Hindlimb muscle (tissue), 1 donor: ENCODE measurements at regions not wholly inside any gene's neighbourhood (a gene's known extent, or its start where the extent isn't known, plus 50 kb on each side); places are given as distances from the start of the nearest gene placed in this dataset.
"Not testable (repeated sequence)": the region's sequence is repeated elsewhere in the genome, so short reads cannot be mapped to it uniquely, and the experiment has no call there.

Experiments used
- DNase-seq: peaks from one replicate; pipeline ENCODE4 v3.0.0-alpha.2; 2013

DNA sequence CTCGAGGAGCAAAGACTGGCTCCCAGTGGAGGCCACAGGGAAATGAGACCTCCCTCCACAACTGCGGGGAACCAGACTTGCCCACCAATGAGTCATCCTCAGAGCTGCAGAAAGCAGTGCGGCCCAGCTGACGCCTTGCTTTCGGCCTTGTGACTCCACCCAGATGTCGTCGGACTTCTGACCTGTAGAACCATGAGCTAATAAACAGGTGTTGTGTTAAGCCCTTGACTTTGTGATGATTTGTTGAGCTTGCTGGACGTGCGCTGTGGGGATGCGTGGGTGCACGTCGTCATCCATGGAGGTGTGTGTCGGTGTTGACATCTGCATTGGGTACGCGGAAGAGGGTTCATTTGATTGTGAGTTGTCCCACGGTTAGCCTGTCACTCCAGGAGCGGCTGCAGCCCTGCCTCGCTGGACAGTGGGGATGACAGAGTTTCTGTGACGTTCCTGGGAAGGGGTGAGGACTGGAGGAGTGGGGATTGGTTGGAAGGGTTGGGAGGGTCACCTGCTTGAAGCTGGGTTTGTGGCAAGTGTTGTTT, 154.1 kb downstream of the SH3BP4 start:
- no peak for DNase-seq

DNA sequence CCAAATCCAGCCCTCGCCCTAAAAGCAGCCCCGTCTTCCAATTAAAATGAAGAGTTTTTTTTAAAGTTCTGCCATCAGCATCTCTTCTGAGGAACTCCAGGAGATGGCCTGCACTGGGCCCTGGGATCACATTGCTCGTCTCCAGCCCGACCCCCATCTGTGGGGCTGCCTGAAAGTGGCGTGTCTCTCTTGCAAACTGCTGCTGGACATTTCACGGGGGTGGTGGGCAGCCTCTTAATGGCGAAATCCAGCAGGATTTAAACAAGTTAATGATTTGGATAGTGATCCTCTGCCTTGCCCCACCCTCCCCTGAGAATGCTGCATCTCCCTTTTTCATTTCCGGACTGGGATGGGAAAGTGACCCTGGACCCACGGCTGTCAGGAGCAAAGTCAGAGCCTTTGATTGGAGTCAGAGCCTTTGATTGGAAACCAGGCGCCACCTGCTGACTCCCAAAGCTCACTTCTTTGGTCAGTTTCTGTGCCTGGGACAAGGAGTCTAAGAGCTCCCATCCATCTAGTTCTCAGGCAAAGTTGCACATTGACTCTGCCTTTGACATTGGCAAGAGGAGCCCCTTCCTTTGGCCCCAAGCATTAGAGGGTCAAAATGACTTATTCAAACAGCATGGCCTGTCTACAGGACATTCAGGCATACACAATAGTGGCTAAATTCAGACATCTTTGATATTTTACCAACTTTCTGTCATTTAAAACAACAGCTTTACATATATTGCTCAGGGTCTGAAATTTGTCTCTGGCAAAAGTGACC, 155.2 kb downstream of the SH3BP4 start:
- DNase-seq, result peak; percentile 69

DNA sequence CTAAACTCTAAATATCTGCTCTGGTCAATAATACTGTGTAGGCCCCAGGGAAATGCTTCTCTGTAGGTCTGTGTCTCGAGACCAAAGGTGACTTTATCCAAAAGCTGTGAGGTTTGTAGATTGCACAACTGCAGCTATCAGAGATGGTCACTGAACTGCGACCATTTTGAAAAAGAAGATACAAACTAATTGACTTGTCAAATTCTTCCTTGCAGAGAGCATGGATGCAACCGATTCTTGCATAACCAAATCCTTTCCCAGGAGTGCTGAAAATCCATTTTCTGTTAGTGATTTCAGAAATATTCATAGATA, 155.8 kb downstream of the SH3BP4 start:
- no peak for DNase-seq

DNA sequence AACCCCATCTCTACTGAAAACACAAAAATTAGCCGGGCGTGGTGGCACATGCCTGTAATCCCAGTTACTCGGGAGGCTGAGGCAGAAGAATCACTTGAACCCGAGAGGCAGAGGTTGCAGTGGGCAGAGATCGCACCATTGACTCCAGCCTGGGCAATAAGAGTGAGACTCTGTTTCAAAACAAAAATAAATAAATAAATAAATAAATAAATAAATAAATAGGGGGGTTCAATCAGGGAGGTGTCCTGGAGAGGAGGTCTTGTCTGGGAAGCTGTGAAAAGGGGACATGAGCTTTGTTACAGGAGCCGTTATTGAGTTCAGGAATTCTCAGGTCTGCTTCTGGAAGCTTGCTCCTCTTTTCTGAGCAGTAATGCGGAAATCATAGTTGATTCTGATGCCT, 157.7 kb downstream of the SH3BP4 start:
- DNase-seq, result not testable (repeated sequence)

DNA sequence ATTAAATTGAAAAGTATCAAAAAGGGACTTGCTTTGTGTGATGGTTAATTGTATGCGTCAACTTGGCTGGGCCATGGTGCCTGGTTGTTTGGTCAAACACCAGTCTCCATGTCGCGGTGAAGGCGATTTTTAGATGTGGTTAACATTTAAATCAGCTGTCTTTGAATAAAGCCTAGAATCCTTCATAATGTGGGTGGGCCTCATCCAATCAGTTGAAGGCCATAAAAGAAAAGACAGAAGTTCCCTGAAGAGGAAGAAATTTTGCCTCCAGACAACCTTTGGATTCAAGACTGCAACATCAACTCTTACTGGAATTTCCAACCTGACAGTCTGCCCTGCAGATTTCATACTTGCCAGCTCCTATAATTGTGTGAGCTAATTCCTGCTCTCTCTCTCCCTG, 160.5 kb downstream of the SH3BP4 start:
- no peak for DNase-seq

DNA sequence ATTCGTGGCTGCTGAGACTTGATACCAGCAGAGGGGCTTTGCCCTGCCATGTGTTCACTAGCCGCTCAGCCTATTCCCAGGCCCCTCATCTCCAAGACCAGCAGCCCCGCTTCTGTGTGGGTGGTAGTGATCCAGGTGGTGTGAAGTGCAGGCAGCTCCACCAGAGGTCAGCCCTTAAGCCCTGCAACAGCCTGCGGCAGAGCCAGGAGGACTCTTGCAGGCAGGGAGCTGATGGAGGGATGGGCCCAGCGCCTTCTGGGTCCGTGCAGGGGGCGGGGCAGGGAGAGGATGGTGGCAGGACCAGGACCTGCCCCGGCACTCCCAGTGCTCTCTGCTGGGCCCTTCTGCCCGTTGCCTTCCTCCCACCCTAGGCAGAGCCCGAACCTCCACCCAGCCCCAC, 162.0 kb downstream of the SH3BP4 start:
- DNase-seq, result no peak

DNA sequence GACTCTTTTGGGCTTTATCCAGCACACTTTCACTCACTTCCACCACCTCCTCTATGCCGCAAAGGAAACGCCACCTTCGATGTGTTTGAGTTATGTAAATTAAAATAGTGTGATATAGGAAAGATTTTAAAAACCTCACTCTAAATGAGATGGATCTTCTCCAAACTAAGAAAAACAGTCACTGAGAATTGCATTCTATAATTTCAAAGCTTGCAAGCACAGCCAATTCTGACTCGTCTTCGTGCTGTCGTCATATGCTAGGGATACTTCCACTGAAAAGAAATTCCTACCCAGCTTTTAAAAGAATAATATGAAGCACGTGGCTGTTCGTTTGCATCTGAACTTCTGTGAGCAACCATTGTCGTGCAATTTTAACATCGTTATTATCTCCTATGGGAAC, 162.5 kb downstream of the SH3BP4 start:
- no peak for DNase-seq

DNA sequence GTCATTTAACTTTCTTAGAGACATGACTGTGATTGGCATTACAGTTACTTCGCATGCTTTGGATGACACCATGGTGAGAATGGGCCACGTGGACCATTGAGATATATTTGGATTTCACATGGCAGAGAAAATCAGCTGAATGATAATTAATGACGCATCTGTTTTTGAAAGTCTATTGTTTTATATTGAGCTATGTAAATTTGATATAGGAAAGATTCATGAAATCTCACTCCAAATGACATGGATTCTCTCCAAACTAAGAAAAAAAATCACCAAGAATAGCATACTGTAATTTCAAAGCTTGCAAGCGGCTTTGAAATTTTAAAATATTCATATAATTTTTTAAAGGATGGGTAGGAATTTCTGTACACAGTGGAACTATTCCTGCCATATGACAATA, 163.7 kb downstream of the SH3BP4 start:
- no peak for DNase-seq

DNA sequence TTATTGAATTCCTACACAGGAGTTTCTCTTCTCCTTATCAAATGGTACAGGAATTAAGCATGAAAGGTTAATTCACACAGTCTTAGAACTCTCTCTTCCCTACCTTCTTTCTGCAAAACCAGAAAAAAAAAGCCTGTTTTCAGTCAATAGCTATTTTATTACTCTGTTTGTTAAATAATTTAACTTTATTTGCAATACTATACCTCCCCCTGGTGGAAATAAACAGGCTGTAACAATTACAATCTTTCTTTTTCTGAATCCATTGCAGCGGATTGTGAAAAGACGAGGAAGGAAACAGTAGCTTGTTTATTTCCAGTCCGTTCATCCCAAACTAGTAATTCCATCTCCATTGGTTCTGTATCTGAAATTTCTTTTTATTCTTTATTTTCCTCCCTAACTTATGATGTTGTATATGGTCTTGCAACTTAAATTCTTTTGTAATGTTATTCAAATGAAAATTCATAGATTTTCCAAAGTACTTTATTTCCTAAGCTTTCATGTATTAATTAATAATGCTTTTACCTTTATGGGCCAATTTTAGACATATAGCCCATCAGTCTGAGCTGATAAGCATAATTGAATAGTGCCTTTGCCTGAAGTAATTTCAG, 165.2 kb downstream of the SH3BP4 start:
- DNase-seq, result peak; percentile 22

DNA sequence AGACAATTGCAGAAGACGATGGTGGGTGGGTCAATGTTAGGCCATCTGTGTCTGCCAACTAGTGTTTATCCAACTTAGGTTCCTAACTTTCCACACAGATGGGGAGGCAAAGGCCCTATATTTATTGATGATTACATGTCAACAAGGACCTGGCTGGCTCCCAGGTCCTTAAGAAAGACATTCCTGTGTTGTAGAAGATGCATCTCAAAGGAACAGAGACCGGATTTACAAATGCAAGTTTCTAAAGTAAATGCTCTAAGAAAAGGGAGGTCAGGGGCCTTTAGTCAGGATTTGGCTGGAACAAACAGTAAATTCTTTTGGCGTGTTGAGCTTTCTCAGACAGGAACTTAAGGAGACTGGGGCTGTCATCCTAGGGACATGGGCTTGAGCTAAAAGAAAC, 175.0 kb downstream of the SH3BP4 start:
- DNase-seq, result no peak

DNA sequence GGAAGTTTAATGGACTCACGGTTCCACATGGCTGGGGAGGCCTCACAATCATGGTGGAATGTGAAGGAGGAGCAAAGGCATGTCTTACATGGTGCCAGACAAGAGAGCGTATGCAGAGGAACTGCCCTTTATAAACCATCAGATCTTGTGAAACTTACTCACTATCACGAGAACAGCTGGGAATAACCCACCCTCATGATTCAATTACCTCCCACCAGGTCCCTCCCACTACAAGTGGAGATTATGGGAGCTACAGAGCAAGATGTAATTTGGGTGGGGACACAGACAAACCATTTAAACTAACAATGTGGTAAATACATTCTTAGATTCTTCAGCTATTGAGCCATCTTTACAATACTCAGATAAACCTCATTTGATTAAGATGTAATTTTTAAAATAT, 176.1 kb downstream of the SH3BP4 start:
- no peak for DNase-seq

DNA sequence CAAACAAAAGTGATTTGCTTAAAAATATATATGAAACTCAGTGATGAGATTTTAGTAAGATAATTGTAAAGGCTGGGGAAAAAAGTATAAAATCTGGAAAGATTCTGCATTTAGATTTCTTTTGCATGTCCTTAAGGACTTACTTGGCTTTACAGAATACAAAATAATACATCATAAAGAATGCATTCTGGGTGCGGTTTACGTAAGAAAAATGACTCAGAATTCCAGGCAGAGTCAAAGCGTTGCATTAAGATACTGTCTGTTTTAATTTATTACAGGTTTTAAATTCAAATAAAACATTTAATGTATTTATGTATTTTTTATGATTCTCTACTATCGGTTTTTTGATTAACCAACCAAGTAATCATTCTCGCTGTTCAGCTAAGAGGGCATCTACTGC, 178.0 kb downstream of the SH3BP4 start:
- DNase-seq, result no peak

DNA sequence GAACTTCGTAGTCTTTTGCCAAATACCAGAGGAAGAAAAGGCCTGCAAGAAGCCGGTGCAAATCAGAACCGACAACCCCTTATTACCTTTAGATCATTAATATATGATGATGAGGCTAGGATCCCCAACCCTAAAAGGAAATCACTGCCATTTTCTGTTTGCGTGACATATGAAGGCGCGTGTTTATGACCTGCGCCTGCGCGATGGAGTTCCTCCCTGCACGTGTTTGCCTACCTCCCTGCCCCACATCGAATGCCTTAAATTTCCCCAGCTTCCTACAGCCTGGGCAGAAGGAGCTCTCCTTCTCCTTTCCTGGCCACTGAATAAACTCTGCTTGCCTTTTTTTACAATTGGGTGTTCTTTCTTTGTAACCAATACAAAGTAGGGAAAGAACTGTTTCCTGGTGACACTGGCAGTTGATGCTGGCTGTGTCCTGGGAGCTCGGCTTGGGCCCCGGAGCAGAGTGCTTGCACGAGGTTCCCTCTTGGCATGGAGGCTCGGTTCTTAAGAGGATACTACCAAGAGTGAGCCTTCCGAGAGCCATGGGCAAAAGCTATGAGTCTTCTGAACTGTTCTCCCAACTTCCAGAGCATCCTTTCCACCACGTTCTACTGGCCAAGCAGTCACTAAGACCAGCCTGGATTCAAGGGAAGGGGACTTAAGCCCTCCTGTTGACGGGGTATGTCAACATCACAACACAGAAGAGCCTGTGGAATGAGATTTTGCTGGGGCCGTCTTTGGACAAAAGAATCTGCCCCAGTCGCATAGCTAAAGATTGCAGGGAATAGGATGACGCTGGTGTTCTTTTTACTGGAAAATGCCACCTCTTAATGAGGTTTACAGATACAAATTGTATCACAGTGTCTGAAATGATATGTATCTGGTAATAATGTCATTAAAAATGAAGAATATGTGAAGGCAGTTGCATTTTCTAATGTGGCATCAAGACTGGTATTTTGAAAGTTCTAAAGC, 179.8 kb downstream of the SH3BP4 start:
- no peak for DNase-seq

DNA sequence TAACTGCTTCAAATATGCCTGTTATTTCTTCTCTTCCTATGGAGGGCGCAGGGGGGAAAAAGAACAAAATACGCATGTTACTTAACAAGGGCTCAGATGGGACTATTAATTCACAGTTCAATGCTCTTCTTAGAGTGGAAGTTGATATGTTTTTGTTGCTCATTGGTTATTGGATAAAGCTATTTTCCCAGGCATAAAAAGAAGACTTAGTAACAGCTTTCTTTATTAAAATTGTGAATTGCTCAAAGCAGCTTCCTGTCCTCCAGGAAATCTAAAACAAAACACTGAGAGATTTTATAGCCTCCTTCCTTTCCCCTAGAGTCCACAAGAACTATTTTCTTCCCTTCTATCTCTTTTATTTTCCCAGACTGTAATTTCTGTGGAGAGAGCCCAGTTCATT, 180.8 kb downstream of the SH3BP4 start:
- no peak for DNase-seq

DNA sequence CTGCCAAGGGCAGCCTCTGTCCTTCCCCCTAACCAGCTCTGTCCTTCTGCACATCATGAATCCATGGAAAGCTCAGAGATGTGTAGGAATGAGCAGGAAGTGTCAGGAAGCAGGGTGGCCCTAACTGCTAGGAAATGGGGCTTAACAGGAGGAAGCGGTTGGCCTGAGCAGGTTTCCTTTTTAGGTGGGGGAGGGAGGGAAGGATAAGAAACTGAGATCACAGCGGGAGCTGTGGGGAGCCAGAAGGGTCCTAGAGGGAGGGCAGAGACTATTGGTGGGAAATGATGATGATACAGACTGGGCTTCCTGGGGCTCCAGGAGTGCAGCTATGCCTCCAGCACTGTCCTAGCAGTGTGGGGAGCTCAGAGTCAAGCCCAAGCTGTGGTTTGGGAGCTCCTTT, 182.0 kb downstream of the SH3BP4 start:
- no peak for DNase-seq

DNA sequence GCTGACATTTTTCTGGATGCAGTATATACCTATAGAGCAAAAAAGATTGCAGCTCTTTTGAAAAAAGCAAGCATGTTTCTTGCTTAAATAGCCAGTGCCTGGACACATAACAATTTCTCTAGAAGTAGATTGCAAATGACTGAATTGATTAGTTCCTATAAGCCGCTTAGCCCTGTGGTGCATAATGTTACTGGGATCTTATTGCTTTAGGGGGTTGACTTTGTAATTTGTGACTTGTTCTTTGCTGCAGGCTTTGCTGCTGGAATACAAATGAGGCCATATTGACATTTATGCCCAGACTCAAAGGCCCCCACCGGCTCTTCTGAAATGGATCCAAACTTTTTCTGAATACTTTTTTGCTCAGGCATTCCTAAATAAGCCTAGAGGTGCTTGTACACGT, 182.6 kb downstream of the SH3BP4 start:
- DNase-seq, result no peak

DNA sequence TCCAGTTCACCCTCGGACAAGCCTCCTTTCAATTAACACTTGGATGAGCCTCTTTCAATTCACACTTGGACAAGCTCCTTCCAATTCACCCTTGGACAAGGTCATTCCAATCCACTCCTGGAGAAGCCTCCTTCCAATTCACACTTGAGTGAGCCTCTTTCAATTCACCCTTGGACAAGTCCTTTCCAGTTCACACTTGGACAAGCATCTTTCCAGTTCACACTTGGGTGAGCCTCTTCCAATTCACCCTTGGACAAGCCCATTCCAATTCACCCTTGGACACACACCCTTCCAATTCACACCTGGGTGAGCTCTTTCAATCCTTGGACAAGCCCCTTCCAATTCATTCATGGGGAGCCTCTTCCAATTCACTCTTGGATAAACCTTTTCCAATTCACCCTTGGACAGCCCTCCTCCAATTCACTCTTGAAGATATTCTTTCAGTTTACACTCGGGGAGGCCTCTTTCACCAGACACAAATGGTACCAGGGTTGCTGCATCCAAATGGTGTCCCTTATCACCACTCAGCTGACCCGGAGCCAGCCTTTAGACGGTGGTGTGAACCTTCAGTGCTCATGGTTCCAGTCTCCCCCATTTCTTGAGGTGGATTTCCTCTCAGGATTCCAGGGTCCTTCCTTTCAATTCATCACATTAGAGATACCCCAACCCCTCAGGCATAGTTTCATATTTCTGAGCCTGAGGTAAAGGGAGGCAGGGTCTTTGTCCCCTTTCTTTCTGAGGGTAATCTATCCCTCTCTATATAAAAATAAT, 183.6 kb downstream of the SH3BP4 start:
- DNase-seq, result no peak

DNA sequence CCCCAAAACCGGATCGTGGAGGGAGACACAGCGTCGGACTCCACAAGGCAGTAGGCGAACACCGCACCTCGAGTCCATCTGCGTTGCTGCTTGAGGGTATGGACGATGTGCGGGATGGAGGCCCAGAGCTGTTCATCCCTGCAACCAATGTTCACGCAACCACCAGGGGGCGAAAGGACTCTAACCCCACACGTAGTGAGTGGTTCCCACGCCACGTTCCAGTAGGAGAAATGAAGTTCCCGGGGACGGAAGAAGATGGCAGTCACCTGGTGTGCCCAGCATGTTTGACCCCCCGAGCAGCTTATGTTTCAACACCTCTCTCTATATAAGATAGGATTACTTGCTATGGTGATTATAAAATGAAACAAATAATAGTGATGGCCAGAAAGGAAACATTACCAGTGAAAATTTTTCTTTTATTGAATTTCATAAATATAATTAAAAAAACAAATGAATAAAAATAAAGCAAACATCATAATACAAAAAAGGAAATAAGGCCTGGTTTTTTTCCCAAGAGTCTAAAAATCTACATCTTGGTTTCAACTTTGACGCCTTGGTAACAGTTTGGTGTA, 184.3 kb downstream of the SH3BP4 start:
- peak; percentile 65 for DNase-seq

DNA sequence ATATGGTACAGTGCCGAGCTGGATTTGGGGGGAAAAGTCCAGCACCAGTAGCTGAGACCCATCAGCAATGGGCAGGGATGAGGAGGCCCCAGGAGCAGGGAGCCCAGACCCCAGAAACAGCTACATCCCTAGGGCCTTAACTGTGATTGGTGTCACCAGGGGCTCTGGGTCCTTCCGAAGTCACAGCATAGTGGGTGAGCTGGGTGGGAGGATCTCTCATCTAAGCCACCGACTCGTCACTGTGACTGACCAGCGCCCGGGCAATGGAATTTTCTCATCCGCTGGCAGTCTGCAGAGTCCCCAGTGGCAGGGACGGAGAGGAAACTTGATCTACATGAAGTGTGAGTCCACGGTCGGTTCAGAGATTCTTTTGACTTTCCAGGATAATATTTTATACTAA, 186.5 kb downstream of the SH3BP4 start:
- DNase-seq, result no peak

DNA sequence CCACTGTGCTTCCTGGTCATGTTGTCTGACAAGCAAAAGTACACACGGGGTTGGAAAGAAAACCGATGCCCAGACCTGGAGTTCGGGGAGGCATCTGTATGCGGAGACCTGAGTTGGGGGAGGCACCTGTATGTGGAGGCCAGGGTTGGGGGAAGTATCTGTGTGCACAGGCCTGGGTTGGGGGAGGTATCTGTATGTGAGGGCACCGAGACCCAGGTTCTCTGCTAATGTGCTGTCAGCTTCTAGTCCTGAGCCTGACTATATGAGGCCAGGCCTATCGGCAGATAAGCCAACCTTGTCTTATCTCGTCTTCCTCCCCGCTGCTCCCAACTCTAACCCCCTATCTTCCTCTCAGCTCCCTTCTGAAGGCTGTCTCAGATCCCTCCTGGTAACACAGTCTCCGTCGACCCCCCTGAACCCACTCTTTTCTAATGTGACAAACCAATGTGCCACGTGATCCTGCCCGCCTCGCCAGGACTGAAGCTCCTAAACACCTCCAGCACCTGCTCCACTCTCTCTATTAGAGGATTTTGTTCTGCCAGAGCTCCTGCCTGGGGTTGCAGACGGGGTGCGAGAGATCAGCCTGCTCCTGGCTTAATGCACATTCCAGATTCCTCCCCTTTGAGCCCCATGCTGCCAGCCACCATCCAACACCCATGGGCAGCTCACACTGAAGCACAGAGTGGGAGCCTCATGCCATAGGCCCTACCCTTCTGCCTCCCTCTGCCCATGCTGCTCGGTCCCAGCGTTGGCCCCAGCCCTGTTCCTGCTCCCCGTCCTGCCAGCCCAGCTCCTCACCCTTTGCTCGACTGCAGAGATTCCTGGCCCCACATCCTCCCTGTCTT, 188.4 kb downstream of the SH3BP4 start:
- no peak for DNase-seq

DNA sequence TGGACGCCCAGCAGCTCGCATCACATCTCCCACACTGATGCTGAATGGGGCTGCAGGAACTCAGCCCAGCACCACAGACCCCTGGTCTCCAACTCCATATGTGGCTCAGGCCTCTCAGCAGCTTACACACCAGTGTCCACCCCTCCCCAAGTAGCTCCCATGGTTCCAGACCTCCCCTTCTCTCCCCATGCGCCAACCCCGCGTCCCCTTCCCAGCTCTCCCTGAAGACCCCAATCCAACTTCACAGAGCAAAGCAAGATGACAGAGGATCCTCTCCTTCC, 188.9 kb downstream of the SH3BP4 start:
- DNase-seq, result no peak
